HG03025 (cell line): ENCODE measurements at regions not wholly inside any gene's neighbourhood (a gene's known extent, or its start where the extent isn't known, plus 50 kb on each side); places are given as distances from the start of the nearest gene placed in this dataset.

ENCODE experiments used
- ATAC-seq: cut with Tn5 transposase; IDR thresholded peaks from one replicate; pipeline ENCODE4 v1.9.1; 2021; ENCODE audit warnings: mild to moderate bottlenecking, moderate library complexity; ENCODE audit not compliant: unreplicated experiment, low FRiP score

DNA sequence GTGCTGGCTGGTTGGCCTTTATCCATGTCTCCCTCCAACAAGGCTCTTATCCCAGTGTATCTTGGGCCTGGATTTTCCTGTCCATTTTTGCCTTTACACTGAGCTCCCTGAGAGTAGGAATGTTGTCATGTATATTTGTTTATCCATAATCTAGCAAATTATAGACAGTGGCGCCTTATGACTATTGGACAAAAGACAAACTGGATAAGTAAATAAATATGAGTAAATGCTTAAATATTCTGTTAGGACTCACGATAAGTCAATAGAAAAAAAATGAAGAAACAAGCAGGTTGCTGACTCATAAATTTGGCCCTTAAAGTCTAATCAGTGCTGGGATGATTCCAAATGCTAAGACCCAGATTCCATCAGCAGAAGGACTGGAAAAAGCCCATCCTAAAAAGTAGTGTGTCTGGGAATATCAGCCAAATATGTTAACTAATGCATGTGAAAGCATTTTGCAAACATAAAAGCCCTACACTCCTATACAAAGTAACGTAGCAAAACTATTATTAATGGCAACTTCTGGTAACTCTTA lies 55.0 kb upstream of the PCSK2 start:
- ATAC-seq = no peak

- ATAC-seq = no peak
Observed at GRCh38 chr20:17172836-17173516, 53.9 kb upstream of the PCSK2 start.
